DND-41 (cell line): ENCODE measurements at regions not wholly inside any gene's neighbourhood (a gene's known extent, or its start where the extent isn't known, plus 50 kb on each side); places are given as distances from the start of the nearest gene placed in this dataset.
A peak's percentile ranks its signal among the peaks of the same experiment; 100 is the strongest.
"Not testable (repeated sequence)": the region's sequence is repeated elsewhere in the genome, so short reads cannot be mapped to it uniquely, and the experiment has no call there.

Experiments
- ATAC-seq: fragments of 200-7000 bp; cut with Tn5 transposase; 3 replicates; pipeline ENCODE4 v1.9.1; 2021; ENCODE audit warnings: low read depth; ENCODE audit not compliant: insufficient read depth
- DNase-seq: peaks from one replicate; pipeline ENCODE4 v3.0.0-alpha.2; 2020
- H2AFZ ChIP-seq: 2 replicates; pipeline ENCODE4 v1.6.0; 2012; ENCODE audit warnings: low read depth, low read length
- H3K27ac ChIP-seq: 2 replicates; pipeline ENCODE4 v1.5.1; 2012; ENCODE audit warnings: low read length, inconsistent platforms
- H3K27me3 ChIP-seq: fragments of 200-600 bp; sonication (generic); 2 replicates; pipeline ENCODE4 v1.6.0; 2012; ENCODE audit warnings: low read length, mild to moderate bottlenecking, inconsistent platforms; ENCODE audit not compliant: insufficient read depth, poor library complexity
- H3K36me3 ChIP-seq: 2 replicates; pipeline ENCODE4 v1.5.1; 2012; ENCODE audit warnings: low read length, inconsistent platforms; ENCODE audit not compliant: insufficient read depth
- H3K4me1 ChIP-seq: 2 replicates; pipeline ENCODE4 v1.5.1; 2012; ENCODE audit warnings: mild to moderate bottlenecking, low read length; ENCODE audit not compliant: insufficient read depth
- H3K4me2 ChIP-seq: 2 replicates; pipeline ENCODE4 v1.6.0; 2012; ENCODE audit warnings: mild to moderate bottlenecking, moderate library complexity, low read length, inconsistent platforms; ENCODE audit not compliant: insufficient read depth
- H3K4me3 ChIP-seq, 2 experiments: fragments of 200-600 bp in 1 of 2; shearing (Covaris generic) in 1 of 2; 2 replicates each; pipeline ENCODE4 v1.5.1; 2012 to 2016; ENCODE audit warnings: inconsistent platforms in 2 of 2, low read length in 2 of 2, mild to moderate bottlenecking in 2 of 2, low read depth in 1 of 2, moderate library complexity in 1 of 2
- H3K79me2 ChIP-seq: 2 replicates; pipeline ENCODE4 v1.6.0; 2012; ENCODE audit warnings: low read length, inconsistent platforms; ENCODE audit not compliant: insufficient read depth
- H3K9ac ChIP-seq: 2 replicates; pipeline ENCODE4 v1.6.0; 2012; ENCODE audit warnings: low read depth, mild to moderate bottlenecking, inconsistent platforms, low read length, moderate library complexity
- H3K9me3 ChIP-seq: 2 replicates; pipeline ENCODE4 v1.5.1; 2012; ENCODE audit warnings: low read length, moderate library complexity, mild to moderate bottlenecking, inconsistent platforms; ENCODE audit not compliant: insufficient read depth, severe bottlenecking
- H4K20me1 ChIP-seq: 2 replicates; pipeline ENCODE4 v1.6.0; 2012; ENCODE audit warnings: low read length; ENCODE audit not compliant: insufficient read depth

GRCh38 chr14:19203250-19203972 lies 230.7 kb downstream of the POTEG start:
- not testable (repeated sequence) for H3K36me3 ChIP-seq, H3K79me2 ChIP-seq, H3K9me3 ChIP-seq, H4K20me1 ChIP-seq, H3K27ac ChIP-seq, H3K4me3 ChIP-seq, H3K4me2 ChIP-seq, DNase-seq, H3K9ac ChIP-seq, H3K27me3 ChIP-seq, H3K4me1 ChIP-seq, H2AFZ ChIP-seq
- ATAC-seq, result peak; percentile 29; the same call in 2 of the 3 replicates

GRCh38 chr14:19204827-19205226 lies 229.3 kb downstream of the POTEG start:
- not testable (repeated sequence) for H3K27me3 ChIP-seq, H3K4me2 ChIP-seq, H2AFZ ChIP-seq, H3K4me3 ChIP-seq, H3K4me1 ChIP-seq, H3K79me2 ChIP-seq, H3K9ac ChIP-seq, DNase-seq, H4K20me1 ChIP-seq, H3K36me3 ChIP-seq, ATAC-seq, H3K9me3 ChIP-seq
- H3K27ac ChIP-seq, result peak overlapping the region; percentile 39; the same call in 1 of the 2 replicates

GRCh38 chr14:19216480-19216879 lies 217.7 kb downstream of the POTEG start:
- ATAC-seq, H3K36me3 ChIP-seq, H2AFZ ChIP-seq, DNase-seq, H3K4me3 ChIP-seq, H4K20me1 ChIP-seq, H3K9me3 ChIP-seq, H3K4me2 ChIP-seq, H3K9ac ChIP-seq, H3K27ac ChIP-seq, H3K27me3 ChIP-seq: not testable (repeated sequence)
- peaks cover 19% of the 10 kb centered on the region for H3K79me2 ChIP-seq
- peaks cover 24% of the 10 kb centered on the region for H3K4me1 ChIP-seq

GRCh38 chr14:19219423-19219822 lies 214.7 kb downstream of the POTEG start:
- H3K9ac ChIP-seq, H3K36me3 ChIP-seq, H3K79me2 ChIP-seq, H3K4me2 ChIP-seq, ATAC-seq, H3K27me3 ChIP-seq, H3K4me3 ChIP-seq, H2AFZ ChIP-seq, H4K20me1 ChIP-seq, H3K9me3 ChIP-seq: not testable (repeated sequence)
- H3K4me1 ChIP-seq, result peaks cover 10% of the 10 kb centered on the region
- DNase-seq, result peak; percentile 27
- H3K27ac ChIP-seq, result peak overlapping the region; percentile 72; the same call in 1 of the 2 replicates

- H2AFZ ChIP-seq, H3K4me2 ChIP-seq, ATAC-seq, DNase-seq, H3K4me1 ChIP-seq, H3K27me3 ChIP-seq, H3K9me3 ChIP-seq, H3K27ac ChIP-seq, H4K20me1 ChIP-seq, H3K36me3 ChIP-seq, H3K4me3 ChIP-seq, H3K9ac ChIP-seq, H3K79me2 ChIP-seq: not testable (repeated sequence)
Measured at GRCh38 chr14:19231421-19231820, 202.7 kb downstream of the POTEG start.

- not testable (repeated sequence) for ATAC-seq, H3K79me2 ChIP-seq, H3K27ac ChIP-seq, DNase-seq, H2AFZ ChIP-seq, H4K20me1 ChIP-seq, H3K27me3 ChIP-seq, H3K4me3 ChIP-seq, H3K4me2 ChIP-seq, H3K36me3 ChIP-seq, H3K9me3 ChIP-seq, H3K9ac ChIP-seq, H3K4me1 ChIP-seq
Measured at GRCh38 chr14:19234059-19234458, 200.1 kb downstream of the POTEG start.

- H3K9me3 ChIP-seq, H3K4me3 ChIP-seq, H4K20me1 ChIP-seq, H3K9ac ChIP-seq, ATAC-seq, H3K27me3 ChIP-seq, H3K79me2 ChIP-seq, H3K36me3 ChIP-seq, H3K4me1 ChIP-seq, DNase-seq, H3K27ac ChIP-seq, H3K4me2 ChIP-seq, H2AFZ ChIP-seq: not testable (repeated sequence)
Measured at GRCh38 chr14:19237656-19238055, 196.5 kb downstream of the POTEG start.

- DNase-seq, H3K4me2 ChIP-seq, H2AFZ ChIP-seq, ATAC-seq, H3K4me1 ChIP-seq, H3K4me3 ChIP-seq, H3K79me2 ChIP-seq, H4K20me1 ChIP-seq, H3K27me3 ChIP-seq, H3K36me3 ChIP-seq, H3K27ac ChIP-seq, H3K9ac ChIP-seq, H3K9me3 ChIP-seq: not testable (repeated sequence)
Measured at GRCh38 chr14:19238584-19238983, 195.6 kb downstream of the POTEG start.
